ENCODE measurements at regions not wholly inside any gene's neighbourhood (a gene's known extent, or its start where the extent isn't known, plus 50 kb on each side); places are given as distances from the start of the nearest gene placed in this dataset.

DNA sequence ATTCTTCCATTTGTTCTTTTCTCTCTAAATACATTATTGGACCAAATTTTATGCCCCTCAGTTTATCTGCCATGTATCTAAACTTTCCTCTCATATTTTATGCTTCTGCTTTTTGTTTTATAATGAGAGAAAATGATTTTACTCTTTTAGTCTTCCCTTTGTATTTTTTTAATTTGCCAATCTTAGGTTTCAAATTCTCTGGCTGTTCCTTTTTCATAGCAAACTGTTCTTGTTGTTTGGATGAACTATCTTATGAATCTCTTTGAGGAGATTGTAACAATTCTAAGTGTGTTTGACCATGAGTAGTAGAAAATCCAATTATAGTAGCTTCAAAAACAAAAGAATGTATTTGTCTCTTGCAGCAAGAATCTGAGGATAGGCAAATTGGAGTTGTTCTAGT is 290.5 kb downstream of the NDFIP2 start:
- TF ChIP-seq, protein P1, sequence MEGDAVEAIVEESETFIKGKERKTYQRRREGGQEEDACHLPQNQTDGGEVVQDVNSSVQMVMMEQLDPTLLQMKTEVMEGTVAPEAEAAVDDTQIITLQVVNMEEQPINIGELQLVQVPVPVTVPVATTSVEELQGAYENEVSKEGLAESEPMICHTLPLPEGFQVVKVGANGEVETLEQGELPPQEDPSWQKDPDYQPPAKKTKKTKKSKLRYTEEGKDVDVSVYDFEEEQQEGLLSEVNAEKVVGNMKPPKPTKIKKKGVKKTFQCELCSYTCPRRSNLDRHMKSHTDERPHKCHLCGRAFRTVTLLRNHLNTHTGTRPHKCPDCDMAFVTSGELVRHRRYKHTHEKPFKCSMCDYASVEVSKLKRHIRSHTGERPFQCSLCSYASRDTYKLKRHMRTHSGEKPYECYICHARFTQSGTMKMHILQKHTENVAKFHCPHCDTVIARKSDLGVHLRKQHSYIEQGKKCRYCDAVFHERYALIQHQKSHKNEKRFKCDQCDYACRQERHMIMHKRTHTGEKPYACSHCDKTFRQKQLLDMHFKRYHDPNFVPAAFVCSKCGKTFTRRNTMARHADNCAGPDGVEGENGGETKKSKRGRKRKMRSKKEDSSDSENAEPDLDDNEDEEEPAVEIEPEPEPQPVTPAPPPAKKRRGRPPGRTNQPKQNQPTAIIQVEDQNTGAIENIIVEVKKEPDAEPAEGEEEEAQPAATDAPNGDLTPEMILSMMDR (IDR thresholded peaks at IDR 0.05), result no peak
- no peak for TF ChIP-seq POLR2A (IDR thresholded peaks at IDR 0.05)

All from ovary (tissue), 3 donors.